IMR-90 (cell line): ENCODE measurements at regions not wholly inside any gene's neighbourhood (a gene's known extent, or its start where the extent isn't known, plus 50 kb on each side); places are given as distances from the start of the nearest gene placed in this dataset.

Experiments
- CTCF ChIP-seq: conservative IDR thresholded peaks from 2 replicates; pipeline ENCODE4 v1.5.1; 2012; ENCODE audit warnings: mild to moderate bottlenecking, low read depth, low read length, improper control_type of control experiment
- ELK1 ChIP-seq: fragments of 150-350 bp; IDR thresholded peaks from 2 replicates; pipeline ENCODE4 v1.6.1; 2016; ENCODE audit warnings: low read depth, mild to moderate bottlenecking, low read length, moderate library complexity, borderline replicate concordance
- FOS ChIP-seq: fragments of 150-350 bp; IDR thresholded peaks from 2 replicates; pipeline ENCODE4 v1.6.1; 2016; ENCODE audit warnings: low read depth, low read length
- MAFK ChIP-seq: IDR thresholded peaks from 2 replicates; pipeline ENCODE4 v1.6.1; 2012; ENCODE audit warnings: low read depth, low read length, improper control_type of control experiment
- MAZ ChIP-seq: IDR thresholded peaks from 2 replicates; pipeline ENCODE4 v1.6.1; 2012; ENCODE audit warnings: low read depth, mild to moderate bottlenecking, low read length, improper control_type of control experiment, moderate library complexity, borderline replicate concordance
- MXI1 ChIP-seq: IDR thresholded peaks from 2 replicates; pipeline ENCODE4 v1.6.1; 2012; ENCODE audit warnings: low read depth, mild to moderate bottlenecking, low read length, moderate library complexity, borderline replicate concordance
- POLR2A ChIP-seq: IDR thresholded peaks from 2 replicates; pipeline ENCODE4 v1.6.1; 2012; ENCODE audit warnings: mild to moderate bottlenecking, low read depth, low read length
- SMC3 ChIP-seq: fragments of 150-350 bp; IDR thresholded peaks from 2 replicates; pipeline ENCODE4 v1.6.1; 2016; ENCODE audit warnings: low read depth, mild to moderate bottlenecking, antibody characterized with exemption, low read length, moderate library complexity
- USF2 ChIP-seq: fragments of 150-350 bp; IDR thresholded peaks from 2 replicates; pipeline ENCODE4 v1.6.1; 2017; ENCODE audit warnings: mild to moderate bottlenecking, antibody characterized with exemption, low read length, low read depth

GRCh38 chr5:123279136-123279535, 144.1 kb downstream of the CEP120 start:
- TF ChIP-seq USF2 (no peak), POLR2A (no peak), CTCF (no peak), MAFK (no peak), FOS (no peak), SMC3 (no peak), ELK1 (no peak), MXI1 (no peak), MAZ (no peak)
